Large intestine (tissue), 3 donors: ENCODE measurements at regions not wholly inside any gene's neighbourhood (a gene's known extent, or its start where the extent isn't known, plus 50 kb on each side); places are given as distances from the start of the nearest gene placed in this dataset.
"Not testable (repeated sequence)": the region's sequence is repeated elsewhere in the genome, so short reads cannot be mapped to it uniquely, and the experiment has no call there.

Source experiments
- DNase-seq, 2 donors: peaks; one replicate each; pipeline versions ENCODE4 v3.0.0 to v3.0.0-alpha.2; 2013
- H3K27ac ChIP-seq: one replicate; pipeline ENCODE4 v1.5.1; 2013; ENCODE audit warnings: low read length
- H3K27me3 ChIP-seq: 2 replicates; pipeline ENCODE4 v1.6.1; 2013; ENCODE audit warnings: low read length; ENCODE audit not compliant: control insufficient read depth, insufficient read depth
- H3K36me3 ChIP-seq: 2 replicates; pipeline ENCODE4 v1.6.1; 2013; ENCODE audit warnings: low read length; ENCODE audit not compliant: control insufficient read depth, insufficient read depth
- H3K4me1 ChIP-seq: one replicate; pipeline ENCODE4 v1.6.1; 2013; ENCODE audit warnings: low read length; ENCODE audit not compliant: control insufficient read depth, insufficient read depth
- H3K4me3 ChIP-seq: one replicate; pipeline ENCODE4 v1.5.1; 2013; ENCODE audit warnings: low read length
- H3K9me3 ChIP-seq: one replicate; pipeline ENCODE4 v1.6.1; 2013; ENCODE audit warnings: mild to moderate bottlenecking, low read depth, low read length, moderate library complexity; ENCODE audit not compliant: control insufficient read depth
- WGBS: methylation state at CpG from one replicate; pipeline ENCODE4 v1.1.5; 2013; ENCODE audit warnings: low lambda C conversion rate; ENCODE audit not compliant: insufficient coverage; 5-methylcytosine and 5-hydroxymethylcytosine counted together

GRCh38 chr19:31046024-31046423, 303.2 kb downstream of the TSHZ3 start:
- H3K36me3 ChIP-seq: no peaks in the 10 kb centered on the region
- peaks cover 3% of the 10 kb centered on the region for H3K9me3 ChIP-seq
- H3K4me1 ChIP-seq: no peaks in the 10 kb centered on the region
- H3K27ac ChIP-seq: no peak overlapping the region
- no peak overlapping the region for H3K4me3 ChIP-seq
- WGBS: no CpG with 5 or more reads among the region's 2 CpGs
- no peak for DNase-seq
- no peaks in the 10 kb centered on the region for H3K27me3 ChIP-seq

GRCh38 chr19:31041461-31041860, 307.8 kb downstream of the TSHZ3 start:
- Histone ChIP-seq H3K27ac (no peak overlapping the region), H3K4me3 (no peak overlapping the region), H3K36me3 (no peaks in the 10 kb centered on the region), H3K4me1 (no peaks in the 10 kb centered on the region), H3K27me3 (no peaks in the 10 kb centered on the region), H3K9me3 (peaks cover 3% of the 10 kb centered on the region)
- WGBS: no CpG with 5 or more reads among the region's 2 CpGs
- DNase-seq: no peak

GRCh38 chr19:31039151-31039550, 310.1 kb downstream of the TSHZ3 start:
- Histone ChIP-seq H3K27ac (no peak overlapping the region), H3K36me3 (no peaks in the 10 kb centered on the region), H3K9me3 (peaks cover 2% of the 10 kb centered on the region), H3K4me3 (no peak overlapping the region), H3K4me1 (no peaks in the 10 kb centered on the region), H3K27me3 (no peaks in the 10 kb centered on the region)
- no peak for DNase-seq
- WGBS: no CpG with 5 or more reads among the region's 4 CpGs

- no peaks in the 10 kb centered on the region for H3K4me1 ChIP-seq
- no peaks in the 10 kb centered on the region for H3K27me3 ChIP-seq
- DNase-seq: no peak
- peaks cover 2% of the 10 kb centered on the region for H3K9me3 ChIP-seq
- no peaks in the 10 kb centered on the region for H3K36me3 ChIP-seq
- H3K4me3 ChIP-seq: no peak overlapping the region
- H3K27ac ChIP-seq: no peak overlapping the region
- WGBS: no CpG with 5 or more reads among the region's 3 CpGs
Observed at GRCh38 chr19:31037286-31037980, 311.8 kb downstream of the TSHZ3 start.

GRCh38 chr19:31031455-31031854, 317.8 kb downstream of the TSHZ3 start:
- not testable (repeated sequence) for H3K27me3 ChIP-seq

GRCh38 chr19:31023038-31023437, 326.2 kb downstream of the TSHZ3 start:
- H3K9me3 ChIP-seq: no peaks in the 10 kb centered on the region

More at GRCh38 chr19:31031455-31031854, 317.8 kb downstream of the TSHZ3 start:
- not testable (repeated sequence) for H3K4me3 ChIP-seq, H3K36me3 ChIP-seq, H3K27ac ChIP-seq, H3K4me1 ChIP-seq, DNase-seq, H3K9me3 ChIP-seq
- no CpG with 5 or more reads among the region's 4 CpGs for WGBS

GRCh38 chr19:31018936-31019335, 330.3 kb downstream of the TSHZ3 start:
- Histone ChIP-seq H3K9me3 (no peaks in the 10 kb centered on the region), H3K27me3 (no peaks in the 10 kb centered on the region), H3K36me3 (no peaks in the 10 kb centered on the region), H3K4me1 (no peaks in the 10 kb centered on the region), H3K4me3 (no peak overlapping the region), H3K27ac (no peak overlapping the region)
- DNase-seq: no peak
- WGBS: 83% methylated on average over 1 of the region's 5 CpGs

More at GRCh38 chr19:31023038-31023437, 326.2 kb downstream of the TSHZ3 start:
- Histone ChIP-seq H3K27me3 (no peaks in the 10 kb centered on the region), H3K4me1 (no peaks in the 10 kb centered on the region), H3K4me3 (no peak overlapping the region), H3K36me3 (no peaks in the 10 kb centered on the region), H3K27ac (no peak overlapping the region)
- 60% methylated on average over 1 of the region's 10 CpGs for WGBS
- no peak for DNase-seq

GRCh38 chr19:31015778-31016177, 333.5 kb downstream of the TSHZ3 start:
- no peak for DNase-seq
- Histone ChIP-seq H3K27me3 (no peaks in the 10 kb centered on the region), H3K9me3 (no peaks in the 10 kb centered on the region), H3K4me1 (no peaks in the 10 kb centered on the region), H3K36me3 (no peaks in the 10 kb centered on the region), H3K4me3 (no peak overlapping the region), H3K27ac (no peak overlapping the region)
- WGBS: 100% methylated on average over 1 of the region's 4 CpGs

GRCh38 chr19:31014668-31015067, 334.6 kb downstream of the TSHZ3 start:
- DNase-seq: no peak
- Histone ChIP-seq H3K27me3 (no peaks in the 10 kb centered on the region), H3K27ac (no peak overlapping the region), H3K36me3 (no peaks in the 10 kb centered on the region), H3K9me3 (no peaks in the 10 kb centered on the region), H3K4me3 (no peak overlapping the region), H3K4me1 (no peaks in the 10 kb centered on the region)

GRCh38 chr19:31013384-31014020, 335.7 kb downstream of the TSHZ3 start:
- H3K4me1 ChIP-seq: no peaks in the 10 kb centered on the region
- no peaks in the 10 kb centered on the region for H3K36me3 ChIP-seq
- no peaks in the 10 kb centered on the region for H3K27me3 ChIP-seq
- WGBS: 100% methylated on average over 1 of the region's 5 CpGs
- H3K27ac ChIP-seq: no peak overlapping the region
- DNase-seq: no peak
- H3K4me3 ChIP-seq: no peak overlapping the region
- no peaks in the 10 kb centered on the region for H3K9me3 ChIP-seq
